ENCODE measurements at regions not wholly inside any gene's neighbourhood (a gene's known extent, or its start where the extent isn't known, plus 50 kb on each side); places are given as distances from the start of the nearest gene placed in this dataset.
"Not testable (repeated sequence)": the region's sequence is repeated elsewhere in the genome, so short reads cannot be mapped to it uniquely, and the experiment has no call there.

GRCh38 chrX:79026742-79027141, 81.6 kb downstream of the P2RY10 start:
- intact Hi-C loops (cut with micrococcal nuclease) = not testable (repeated sequence)

DNA sequence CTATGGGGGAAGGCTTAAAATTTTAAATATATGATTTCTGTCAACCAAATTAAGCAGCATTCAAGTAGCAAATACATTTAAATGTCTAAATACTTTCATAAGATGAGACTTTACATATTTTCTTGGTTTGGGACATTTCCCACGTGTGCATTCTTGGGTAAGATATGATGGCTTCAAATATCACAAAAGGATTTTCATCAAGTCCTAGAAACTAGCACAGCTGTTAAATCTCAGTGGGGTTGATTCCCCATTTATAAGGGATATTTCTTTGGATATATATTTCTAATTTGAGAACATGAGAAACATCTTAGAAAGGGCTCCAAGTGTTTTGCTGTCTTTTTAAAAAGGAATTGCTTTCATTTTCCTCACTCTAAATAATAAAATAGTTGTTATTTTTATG, 90.2 kb downstream of the P2RY10 start:
- intact Hi-C loops (cut with micrococcal nuclease) = no loop called here

DNA sequence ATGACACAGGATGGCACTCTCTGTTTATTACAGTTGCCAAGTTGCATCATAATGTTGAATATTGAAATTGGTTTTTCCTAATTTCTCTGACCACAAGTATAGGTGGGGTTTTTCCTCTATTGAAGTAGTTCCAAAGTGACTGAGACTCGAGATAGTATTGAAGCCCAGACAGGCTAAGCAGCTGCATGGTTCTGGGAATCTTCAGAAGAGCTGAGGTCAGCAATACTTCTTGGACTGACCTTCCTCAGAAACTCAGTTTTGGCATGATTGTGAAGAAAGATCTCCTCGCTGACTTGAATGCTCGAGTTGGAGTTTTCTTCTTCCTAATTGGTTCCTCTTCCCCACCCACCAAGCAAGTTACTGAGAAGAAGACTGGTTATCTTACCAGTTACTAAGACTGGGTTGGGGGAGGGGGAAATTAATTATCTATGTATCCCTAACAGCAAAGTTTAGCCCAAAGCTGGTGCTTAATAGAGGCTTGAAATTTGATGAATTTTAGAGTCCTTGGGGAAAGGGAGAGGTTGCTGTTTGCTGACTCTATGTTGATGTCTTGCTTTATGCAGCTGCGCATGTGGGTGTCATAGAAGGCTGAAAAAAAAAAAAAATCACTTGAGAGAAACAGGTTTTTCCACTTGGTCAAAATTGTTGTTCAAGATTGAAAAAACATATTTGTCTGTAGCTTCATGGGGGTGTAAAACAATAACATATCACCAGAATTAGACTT, 91.1 kb downstream of the P2RY10 start:
- intact Hi-C loops (cut with micrococcal nuclease) = no loop called here

GRCh38 chrX:79065696-79066095, 78.8 kb upstream of the GPR174 start:
- intact Hi-C loops (cut with micrococcal nuclease) = no loop called here

GRCh38 chrX:79078114-79078513, 66.4 kb upstream of the GPR174 start:
- intact Hi-C loops (cut with micrococcal nuclease) = no loop called here

DNA sequence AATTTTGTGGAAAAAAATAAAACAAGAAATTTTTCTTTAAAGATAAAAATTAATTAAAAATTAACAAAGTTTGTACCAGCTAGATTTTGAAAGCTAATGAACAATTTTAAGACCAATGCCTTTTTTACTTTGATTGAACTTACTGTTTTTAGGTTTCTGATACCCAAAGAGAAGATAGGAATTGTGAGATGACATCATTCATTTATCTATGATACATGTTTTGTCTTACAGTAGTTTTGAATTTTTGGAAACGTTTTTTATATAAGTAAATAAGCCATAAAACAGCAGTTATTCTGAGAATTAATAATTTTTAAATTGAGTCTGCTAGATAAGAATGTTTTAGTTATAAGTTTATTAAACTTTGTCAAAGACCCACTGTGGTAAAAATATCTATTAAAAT, 65.0 kb upstream of the GPR174 start:
- intact Hi-C loops (cut with micrococcal nuclease) = no loop called here

GRCh38 chrX:79080141-79080540, 64.3 kb upstream of the GPR174 start:
- intact Hi-C loops (cut with micrococcal nuclease) = loop anchor here (5.0 to 10.0 kb wide), 6 partner anchors 285 to 958 kb away; partner anchors contain the start of genes CYSLTR1, ITM2A and TAF9B

DNA sequence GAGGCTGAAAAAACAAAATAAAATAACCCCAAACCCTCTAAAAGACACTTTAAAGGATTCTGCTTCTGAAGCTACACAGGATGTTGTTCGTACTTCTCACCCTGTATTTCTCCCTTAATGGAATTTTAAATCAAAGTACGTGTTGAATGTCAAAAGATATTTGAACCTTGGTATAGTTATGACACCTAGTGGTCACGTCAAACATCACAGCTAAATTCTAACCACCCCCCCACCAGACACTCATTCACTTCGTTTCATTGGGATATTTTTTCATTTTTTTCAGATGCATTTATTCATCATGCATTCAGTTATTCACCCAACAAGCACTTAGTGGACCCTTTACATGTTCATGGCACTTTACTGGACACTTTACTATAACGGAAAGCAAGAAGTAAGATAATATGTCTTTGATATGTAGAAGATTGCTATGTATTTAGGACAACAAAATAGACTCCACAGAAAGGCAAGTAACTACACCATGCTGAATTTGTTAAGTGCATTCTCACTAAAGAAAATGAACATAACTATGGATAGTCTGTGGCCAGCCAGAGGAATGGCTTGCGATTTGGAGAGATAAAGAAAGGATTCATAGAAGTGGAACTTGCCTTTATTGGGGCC, 62.5 kb upstream of the GPR174 start:
- intact Hi-C loops (cut with micrococcal nuclease) = loop anchor here (1.0 to 10.0 kb wide), 12 partner anchors 62 to 960 kb away; partner anchors contain the start of genes CYSLTR1, GPR174, ITM2A and P2RY10

DNA sequence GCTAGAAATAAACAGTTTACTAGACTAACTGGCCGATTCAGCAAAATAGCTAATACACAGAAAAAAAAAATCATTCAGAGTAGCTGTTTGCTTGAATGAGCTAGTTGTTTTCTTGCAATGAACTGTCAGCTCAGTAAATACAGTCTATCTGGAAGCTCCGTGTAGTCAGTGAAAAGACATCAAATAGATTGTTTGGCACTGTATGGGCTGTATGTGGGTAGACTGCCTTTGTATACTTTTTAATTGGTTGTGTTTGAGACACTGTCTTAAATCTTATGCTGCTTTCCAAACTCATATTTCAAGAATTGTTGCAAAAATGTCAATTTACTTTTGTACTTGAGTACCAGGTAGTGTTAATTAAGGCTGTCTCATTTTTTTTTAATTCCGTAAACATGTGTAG, 61.6 kb upstream of the GPR174 start:
- intact Hi-C loops (cut with micrococcal nuclease) = loop anchor here (1.0 to 10.0 kb wide), 12 partner anchors 61 to 961 kb away; partner anchors contain the start of genes CYSLTR1, GPR174, ITM2A and P2RY10

DNA sequence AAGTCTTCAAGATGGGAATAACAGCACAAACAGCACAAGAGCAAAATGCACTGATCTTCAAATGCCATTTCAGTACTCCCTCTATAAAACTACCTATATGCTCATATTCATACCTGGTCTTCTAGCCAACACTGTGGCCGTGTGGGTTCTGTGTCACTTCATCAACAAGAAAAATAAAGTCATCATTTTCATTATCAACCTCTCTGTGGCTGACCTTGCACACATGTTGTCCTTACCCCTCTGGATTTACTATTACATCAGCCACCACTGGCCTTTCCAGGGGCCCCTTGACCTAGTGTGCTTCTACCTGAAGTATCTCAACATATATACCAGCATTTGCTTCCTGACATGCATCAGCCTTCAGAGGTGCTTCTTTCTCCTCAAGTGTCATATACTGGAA, 59.6 kb upstream of the GPR174 start:
- intact Hi-C loops (cut with micrococcal nuclease) = loop anchor here (2.0 to 10.0 kb wide), 7 partner anchors 198 to 963 kb away; partner anchors contain the start of genes CYSLTR1, ITM2A and TAF9B

- intact Hi-C loops (cut with micrococcal nuclease) = loop anchor here (10.0 kb wide), 1 partner anchor 275 kb away; the partner anchor contains the start of gene ITM2A
These were observed 54.4 kb upstream of the GPR174 start for GRCh38 chrX:79089896-79090584.

GRCh38 chrX:79094075-79094832, 50.2 kb upstream of the GPR174 start:
- intact Hi-C loops (cut with micrococcal nuclease) = loop anchor here (2.0 kb wide), 1 partner anchor 15 kb away; no protein-coding TSS in a partner anchor

All from T-helper 1 cell treated with Interleukin-12 subunit alpha and Interleukin-12 subunit beta and Interleukin-4 antibody, amounts not matched to agents 30 ng/mL and 1 ng/mL, for 36 hours (primary cell).